ENCODE measurements at regions not wholly inside any gene's neighbourhood (a gene's known extent, or its start where the extent isn't known, plus 50 kb on each side); places are given as distances from the start of the nearest gene placed in this dataset.
"Not testable (repeated sequence)": the region's sequence is repeated elsewhere in the genome, so short reads cannot be mapped to it uniquely, and the experiment has no call there.

GRCh38 chr12:94916663-94917062 is 86.8 kb downstream of the NDUFA12 start:
- no peak for DNase-seq (ENCODE audit: low spot score)

- no peak for DNase-seq (ENCODE audit: low spot score)
Measured at GRCh38 chr12:94909663-94910062, 93.8 kb downstream of the NDUFA12 start.

GRCh38 chr12:94905749-94906148 is 97.7 kb downstream of the NDUFA12 start:
- DNase-seq (ENCODE audit: low spot score) = not testable (repeated sequence)

GRCh38 chr12:94900496-94900895 is 103.0 kb downstream of the NDUFA12 start:
- DNase-seq (ENCODE audit: low spot score) = no peak

GRCh38 chr12:94898388-94898787 is 105.1 kb downstream of the NDUFA12 start:
- DNase-seq (ENCODE audit: low spot score) = no peak

GRCh38 chr12:94892544-94893267 is 110.8 kb downstream of the NDUFA12 start:
- DNase-seq (ENCODE audit: low spot score) = no peak

- DNase-seq (ENCODE audit: low spot score) = no peak
Measured at GRCh38 chr12:94889445-94890210, 113.9 kb downstream of the NDUFA12 start.

GRCh38 chr12:94879542-94879941 is 124.0 kb downstream of the NDUFA12 start:
- DNase-seq (ENCODE audit: low spot score) = no peak

- peak; percentile 53 for DNase-seq (ENCODE audit: low spot score)
Measured at GRCh38 chr12:94875525-94875924, 128.0 kb downstream of the NDUFA12 start.

- DNase-seq (ENCODE audit: low spot score) = no peak
Measured at GRCh38 chr12:94874518-94875302, 128.8 kb downstream of the NDUFA12 start.

GRCh38 chr12:94873734-94874517 is 129.6 kb downstream of the NDUFA12 start:
- peak; percentile 72 for DNase-seq (ENCODE audit: low spot score)

- DNase-seq (ENCODE audit: low spot score) = peak; percentile 56
Measured at GRCh38 chr12:94872971-94873733, 130.3 kb downstream of the NDUFA12 start.

- DNase-seq (ENCODE audit: low spot score) = no peak
Measured at GRCh38 chr12:94872671-94872970, 130.9 kb downstream of the NDUFA12 start.

- DNase-seq (ENCODE audit: low spot score) = no peak
Measured at GRCh38 chr12:94872007-94872653, 131.4 kb downstream of the NDUFA12 start.

GRCh38 chr12:94870511-94870910 is 133.0 kb downstream of the NDUFA12 start:
- no peak for DNase-seq (ENCODE audit: low spot score)

GRCh38 chr12:94868161-94868560 is 135.3 kb downstream of the NDUFA12 start:
- no peak for DNase-seq (ENCODE audit: low spot score)

GRCh38 chr12:94867066-94867855 is 136.2 kb downstream of the NDUFA12 start:
- DNase-seq (ENCODE audit: low spot score) = no peak

GRCh38 chr12:94864987-94865386 is 138.5 kb downstream of the NDUFA12 start:
- DNase-seq (ENCODE audit: low spot score) = no peak

GRCh38 chr12:94863321-94864035 is 140.0 kb downstream of the NDUFA12 start:
- no peak for DNase-seq (ENCODE audit: low spot score)

All from D341Med (cell line).